Fibroblast of peridontal ligament (primary cell): ENCODE measurements at regions not wholly inside any gene's neighbourhood (a gene's known extent, or its start where the extent isn't known, plus 50 kb on each side); places are given as distances from the start of the nearest gene placed in this dataset.
"Not testable (repeated sequence)": the region's sequence is repeated elsewhere in the genome, so short reads cannot be mapped to it uniquely, and the experiment has no call there.

Source experiments
- DNase-seq: peaks from one replicate; pipeline ENCODE4 v3.0.0-alpha.2; 2010; ENCODE audit errors: extremely low read depth

GRCh38 chr12:89884416-89884898 is 175.8 kb upstream of the ATP2B1 start:
- peak; percentile 47 for DNase-seq

- DNase-seq: peak; percentile 18
Observed at GRCh38 chr12:89883630-89884389, 175.2 kb upstream of the ATP2B1 start.

GRCh38 chr12:89882792-89883191 is 174.2 kb upstream of the ATP2B1 start:
- no peak for DNase-seq

- peak; percentile 93 for DNase-seq
Observed at GRCh38 chr12:89882050-89882449, 173.4 kb upstream of the ATP2B1 start.

GRCh38 chr12:89880690-89881350 is 172.2 kb upstream of the ATP2B1 start:
- DNase-seq: no peak

GRCh38 chr12:89879766-89880165 is 171.1 kb upstream of the ATP2B1 start:
- DNase-seq: no peak

GRCh38 chr12:89878950-89879349 is 170.3 kb upstream of the ATP2B1 start:
- DNase-seq: no peak

- no peak for DNase-seq
Observed at GRCh38 chr12:89878327-89878726, 169.7 kb upstream of the ATP2B1 start.

- DNase-seq: no peak
Observed at GRCh38 chr12:89877671-89878070, 169.0 kb upstream of the ATP2B1 start.

- no peak for DNase-seq
Observed at GRCh38 chr12:89877136-89877535, 168.5 kb upstream of the ATP2B1 start.

- no peak for DNase-seq
Observed at GRCh38 chr12:89875809-89876208, 167.2 kb upstream of the ATP2B1 start.

GRCh38 chr12:89875225-89875624 is 166.6 kb upstream of the ATP2B1 start:
- peak; percentile 48 for DNase-seq

GRCh38 chr12:89874146-89874545 is 165.5 kb upstream of the ATP2B1 start:
- peak; percentile 25 for DNase-seq

GRCh38 chr12:89873745-89874144 is 165.1 kb upstream of the ATP2B1 start:
- DNase-seq: no peak

GRCh38 chr12:89872922-89873630 is 164.4 kb upstream of the ATP2B1 start:
- no peak for DNase-seq

- no peak for DNase-seq
Observed at GRCh38 chr12:89870413-89871184, 162.0 kb upstream of the ATP2B1 start.

GRCh38 chr12:89867611-89868010 is 159.0 kb upstream of the ATP2B1 start:
- not testable (repeated sequence) for DNase-seq

GRCh38 chr12:89864411-89864810 is 155.8 kb upstream of the ATP2B1 start:
- DNase-seq: no peak

GRCh38 chr12:89863968-89864367 is 155.3 kb upstream of the ATP2B1 start:
- DNase-seq: peak; percentile 14

- DNase-seq: peak; percentile 22
Observed at GRCh38 chr12:89863493-89863938, 154.9 kb upstream of the ATP2B1 start.
